WTC11 (cell line): ENCODE measurements at regions not wholly inside any gene's neighbourhood (a gene's known extent, or its start where the extent isn't known, plus 50 kb on each side); places are given as distances from the start of the nearest gene placed in this dataset.

Experiments used
- ATAC-seq: fragments of 200-7000 bp; cut with Tn5 transposase; 2 replicates; pipeline ENCODE4 v1.10.0; 2021; ENCODE audit warnings: mild to moderate bottlenecking, moderate library complexity
- CTCF ChIA-PET: fragments of 300-600 bp; sonication (Branson Sonifier 250); formaldehyde crosslinking; loops from one replicate; lab custom pipeline; 2021; ENCODE audit warnings: antibody characterized with exemption; lab: Charles Lee
- POLR2A ChIA-PET: fragments of 350-600 bp; sonication (Branson Sonifier 250); formaldehyde crosslinking; loops from one replicate; lab custom pipeline; 2021; ENCODE audit warnings: antibody characterized with exemption; lab: Charles Lee
- DNase-seq: peaks from one replicate; pipeline ENCODE4 v3.0.0; 2021; ENCODE audit warnings: low spot score
- H3K27ac Mint-ChIP-seq: 2 replicates; pipeline ENCODE4 v1.8.0; 2021; ENCODE audit warnings: mixed read lengths
- H3K27me3 Mint-ChIP-seq: 2 replicates; pipeline ENCODE4 v1.8.0; 2021; ENCODE audit warnings: low read depth, mild to moderate bottlenecking, moderate library complexity, mixed read lengths
- H3K36me3 Mint-ChIP-seq: 2 replicates; pipeline ENCODE4 v1.8.0; 2021; ENCODE audit warnings: mixed read lengths
- H3K4me1 Mint-ChIP-seq: 2 replicates; pipeline ENCODE4 v1.8.0; 2022; ENCODE audit warnings: mixed read lengths
- H3K4me3 Mint-ChIP-seq: 2 replicates; pipeline ENCODE4 v1.8.0; 2021; ENCODE audit warnings: mild to moderate bottlenecking, moderate library complexity, mixed read lengths
- H3K9me3 Mint-ChIP-seq: 2 replicates; pipeline ENCODE4 v1.8.0; 2021; ENCODE audit warnings: mixed read lengths
- ATF2 ChIP-seq: sonication (generic); formaldehyde crosslinking; IDR thresholded peaks from 2 replicates; pipeline ENCODE4 v1.8.1; 2022; ENCODE audit warnings: low read depth, missing genetic modification reagents, borderline replicate concordance
- ATF3 ChIP-seq: sonication (generic); formaldehyde crosslinking; conservative IDR thresholded peaks from 2 replicates; pipeline ENCODE4 v1.8.1; 2022; ENCODE audit warnings: mild to moderate bottlenecking, missing genetic modification reagents
- E2F1 ChIP-seq: sonication (generic); formaldehyde crosslinking; IDR thresholded peaks from 2 replicates; pipeline ENCODE4 v1.8.0; 2022; ENCODE audit warnings: mild to moderate bottlenecking, missing genetic modification reagents
- GRHL2 ChIP-seq: fragments of 250-450 bp; sonication (Bioruptor Pico); IDR thresholded peaks from 2 replicates; pipeline ENCODE4 v1.8.0; 2022; ENCODE audit warnings: mild to moderate bottlenecking, moderate library complexity; ENCODE audit not compliant: insufficient replicate concordance, severe bottlenecking
- HMGA2 ChIP-seq: fragments of 250-450 bp; sonication (Bioruptor Pico); IDR thresholded peaks from 2 replicates; pipeline ENCODE4 v1.4.0; 2021; ENCODE audit warnings: mild to moderate bottlenecking, moderate library complexity
- IRF1 ChIP-seq: sonication (generic); formaldehyde crosslinking; IDR thresholded peaks from 2 replicates; pipeline ENCODE4 v1.8.0; 2023; ENCODE audit warnings: missing genetic modification reagents
- JAZF1 ChIP-seq: fragments of 250-450 bp; sonication (Bioruptor Pico); IDR thresholded peaks from 2 replicates; pipeline ENCODE4 v1.9.0; 2021; ENCODE audit warnings: moderate library complexity, mild to moderate bottlenecking, inconsistent platforms
- MLX ChIP-seq: sonication (generic); formaldehyde crosslinking; IDR thresholded peaks from 2 replicates; pipeline ENCODE4 v1.8.1; 2023; ENCODE audit warnings: mild to moderate bottlenecking, missing genetic modification reagents, moderate library complexity
- MYBL2 ChIP-seq: sonication (generic); formaldehyde crosslinking; IDR thresholded peaks from 2 replicates; pipeline ENCODE4 v1.8.1; 2023; ENCODE audit warnings: mild to moderate bottlenecking, moderate library complexity, missing genetic modification reagents
- NR1H2 ChIP-seq: sonication (generic); formaldehyde crosslinking; IDR thresholded peaks from 2 replicates; pipeline ENCODE4 v1.9.0; 2021; ENCODE audit warnings: mild to moderate bottlenecking, moderate library complexity, missing genetic modification reagents
- PREB ChIP-seq: sonication (generic); formaldehyde crosslinking; IDR thresholded peaks from 2 replicates; pipeline ENCODE4 v1.8.1; 2022; ENCODE audit warnings: mild to moderate bottlenecking, missing genetic modification reagents, moderate library complexity, borderline replicate concordance
- RELA ChIP-seq: sonication (generic); formaldehyde crosslinking; IDR thresholded peaks from 2 replicates; pipeline ENCODE4 v1.8.1; 2022; ENCODE audit warnings: missing genetic modification reagents, mild to moderate bottlenecking, borderline replicate concordance
- SOX15 ChIP-seq: fragments of 250-450 bp; sonication (Bioruptor Pico); IDR thresholded peaks from 2 replicates; pipeline ENCODE4 v1.9.0; 2021; ENCODE audit warnings: mild to moderate bottlenecking
- TEAD1 ChIP-seq: sonication (generic); formaldehyde crosslinking; IDR thresholded peaks from 2 replicates; pipeline ENCODE4 v1.8.0; 2022; ENCODE audit warnings: mild to moderate bottlenecking, missing genetic modification reagents
- TP53 ChIP-seq: sonication (generic); formaldehyde crosslinking; IDR thresholded peaks from 2 replicates; pipeline ENCODE4 v1.8.1; 2023; ENCODE audit warnings: mild to moderate bottlenecking, missing genetic modification reagents
- USF2 ChIP-seq: sonication (generic); formaldehyde crosslinking; IDR thresholded peaks from 2 replicates; pipeline ENCODE4 v1.8.1; 2023; ENCODE audit warnings: mild to moderate bottlenecking, missing genetic modification reagents, moderate library complexity
- ZNF138 ChIP-seq: sonication (generic); formaldehyde crosslinking; conservative IDR thresholded peaks from 2 replicates; pipeline ENCODE4 v1.8.1; 2022; ENCODE audit warnings: mild to moderate bottlenecking, moderate library complexity, missing genetic modification reagents
- ZNF219 ChIP-seq: sonication (generic); formaldehyde crosslinking; IDR thresholded peaks from 2 replicates; pipeline ENCODE4 v1.8.0; 2023; ENCODE audit warnings: missing genetic modification reagents, mild to moderate bottlenecking, borderline replicate concordance
- ZNF317 ChIP-seq: sonication (generic); formaldehyde crosslinking; IDR thresholded peaks from 2 replicates; pipeline ENCODE4 v1.8.1; 2023; ENCODE audit warnings: low read depth, mild to moderate bottlenecking, moderate library complexity, missing genetic modification reagents, borderline replicate concordance

- TF ChIP-seq ATF3 (CRISPR knock-in tag) = no peak
- no peak for TF ChIP-seq ATF2 (CRISPR knock-in tag)
- no peak for TF ChIP-seq PREB (CRISPR knock-in tag)
- no peak for TF ChIP-seq MLX
- no peak for TF ChIP-seq ZNF317 (CRISPR knock-in tag)
- TF ChIP-seq USF2 (CRISPR knock-in tag) = no peak
These were observed 1604.7 kb downstream of the PLA2G4A start (continued) for GRCh38 chr1:188433425-188433824.

- Mint-ChIP-seq H3K27me3 (no peaks in the 10 kb centered on the region), H3K4me1 (no peaks in the 10 kb centered on the region), H3K4me3 (no peak overlapping the region), H3K9me3 (no peaks in the 10 kb centered on the region), H3K27ac (no peak overlapping the region), H3K36me3 (no peaks in the 10 kb centered on the region)
- TF ChIP-seq IRF1 (CRISPR knock-in tag) (no peak), E2F1 (CRISPR knock-in tag) (no peak), HMGA2 (CRISPR knock-in tag) (no peak), JAZF1 (no peak), ZNF219 (CRISPR knock-in tag) (no peak), GRHL2 (CRISPR knock-in tag) (no peak), TEAD1 (CRISPR knock-in tag) (no peak), TP53 (CRISPR knock-in tag) (no peak), RELA (CRISPR knock-in tag) (no peak), ZNF317 (CRISPR knock-in tag) (no peak)
- ChIA-PET POLR2A (no interaction called here), CTCF (no interaction called here)
- DNase-seq (no peak), ATAC-seq (no peak)
These were observed 1615.8 kb downstream of the PLA2G4A start for GRCh38 chr1:188444526-188444925.

GRCh38 chr1:188462837-188463236, 1634.1 kb downstream of the PLA2G4A start:
- H3K4me1 Mint-ChIP-seq = no peaks in the 10 kb centered on the region
- no peak for DNase-seq
- POLR2A ChIA-PET = no interaction called here
- TF ChIP-seq ZNF138 = no peak
- TF ChIP-seq SOX15 = no peak
- no peak for TF ChIP-seq MLX
- TF ChIP-seq MYBL2 = no peak
- no peak for TF ChIP-seq ATF2 (CRISPR knock-in tag)
- TF ChIP-seq NR1H2 (CRISPR knock-in tag) = no peak
- TF ChIP-seq JAZF1 = no peak
- no peaks in the 10 kb centered on the region for H3K36me3 Mint-ChIP-seq
- no peak overlapping the region for H3K4me3 Mint-ChIP-seq
- H3K9me3 Mint-ChIP-seq = peaks cover 5% of the 10 kb centered on the region
- H3K27me3 Mint-ChIP-seq = no peaks in the 10 kb centered on the region
- no peak for ATAC-seq
- no peak overlapping the region for H3K27ac Mint-ChIP-seq
- CTCF ChIA-PET = no interaction called here
